RWPE2 (cell line): ENCODE measurements at regions not wholly inside any gene's neighbourhood (a gene's known extent, or its start where the extent isn't known, plus 50 kb on each side); places are given as distances from the start of the nearest gene placed in this dataset.
"Not testable (repeated sequence)": the region's sequence is repeated elsewhere in the genome, so short reads cannot be mapped to it uniquely, and the experiment has no call there.

Experiments
- ATAC-seq: fragments of 200-7000 bp; cut with Tn5 transposase; 3 replicates; pipeline ENCODE4 v1.9.1; 2021; ENCODE audit warnings: low read depth
- DNase-seq: peaks from one replicate; pipeline ENCODE4 v3.0.0-alpha.2; 2020; ENCODE audit warnings: low spot score
- H3K27ac ChIP-seq: fragments of 450-650 bp; 2 replicates; pipeline ENCODE4 v1.5.1; 2017; ENCODE audit warnings: mild to moderate bottlenecking; ENCODE audit not compliant: poor library complexity, severe bottlenecking
- H3K27me3 ChIP-seq: fragments of 250-450 bp; sonication (Bioruptor Pico); 2 replicates; pipeline ENCODE4 v1.5.1; 2021; ENCODE audit warnings: mild to moderate bottlenecking, moderate library complexity; ENCODE audit not compliant: insufficient read depth, poor library complexity, severe bottlenecking
- H3K36me3 ChIP-seq: fragments of 250-450 bp; sonication (Bioruptor Pico); 2 replicates; pipeline ENCODE4 v1.5.1; 2020; ENCODE audit warnings: low read depth, mild to moderate bottlenecking, moderate library complexity
- H3K4me1 ChIP-seq: fragments of 250-450 bp; sonication (Bioruptor Pico); 2 replicates; pipeline ENCODE4 v1.5.1; 2021; ENCODE audit warnings: mild to moderate bottlenecking, moderate library complexity; ENCODE audit not compliant: insufficient read depth, poor library complexity, severe bottlenecking
- H3K4me3 ChIP-seq: fragments of 250-450 bp; sonication (Bioruptor Pico); 2 replicates; pipeline ENCODE4 v1.5.1; 2021; ENCODE audit warnings: mild to moderate bottlenecking, moderate library complexity; ENCODE audit not compliant: severe bottlenecking
- H3K9me3 ChIP-seq: fragments of 250-450 bp; sonication (Bioruptor Pico); 2 replicates; pipeline ENCODE4 v1.5.1; 2021; ENCODE audit warnings: mild to moderate bottlenecking, moderate library complexity; ENCODE audit not compliant: severe bottlenecking
- CTCF ChIP-seq: fragments of 450-650 bp; IDR thresholded peaks from one replicate; pipeline ENCODE4 v1.5.1; 2017; ENCODE audit warnings: mild to moderate bottlenecking, moderate library complexity; ENCODE audit not compliant: poor library complexity, severe bottlenecking

DNA sequence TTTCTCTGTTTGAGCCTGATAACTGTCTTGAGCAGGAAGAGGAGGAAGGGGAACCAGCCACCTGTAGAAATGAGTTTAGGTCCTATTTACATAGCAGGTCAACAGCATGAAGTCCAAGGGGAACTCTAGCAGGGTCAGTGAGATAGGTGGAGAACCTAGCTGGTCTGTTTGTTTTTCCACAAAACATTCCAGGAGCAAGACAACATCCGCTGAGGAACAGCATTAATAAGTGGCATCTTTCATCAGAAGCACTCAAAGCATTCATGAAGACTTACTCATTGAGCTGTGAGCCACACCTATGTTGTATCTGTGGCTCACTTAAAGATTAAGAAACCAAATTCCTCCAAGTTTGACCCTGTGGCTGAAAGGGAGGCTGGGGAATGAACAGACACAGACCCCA is 115.9 kb downstream of the ACTBL2 start:
- peaks cover 27% of the 10 kb centered on the region for H3K4me1 ChIP-seq
- no peaks in the 10 kb centered on the region for H3K9me3 ChIP-seq
- ATAC-seq = peak; percentile 98
- no peaks in the 10 kb centered on the region for H3K27me3 ChIP-seq
- DNase-seq = no peak
- peak overlapping the region; percentile 69 for H3K27ac ChIP-seq
- TF ChIP-seq CTCF = no peak
- H3K36me3 ChIP-seq = no peaks in the 10 kb centered on the region
- no peak overlapping the region for H3K4me3 ChIP-seq

- Histone ChIP-seq H3K4me1 (peaks cover 27% of the 10 kb centered on the region), H3K36me3 (no peaks in the 10 kb centered on the region), H3K9me3 (no peaks in the 10 kb centered on the region), H3K27me3 (no peaks in the 10 kb centered on the region), H3K27ac (no peak overlapping the region), H3K4me3 (no peak overlapping the region)
- ATAC-seq = no peak
- DNase-seq = no peak
- TF ChIP-seq CTCF = no peak
Measured at GRCh38 chr5:57362951-57363350, 119.7 kb downstream of the ACTBL2 start.

DNA sequence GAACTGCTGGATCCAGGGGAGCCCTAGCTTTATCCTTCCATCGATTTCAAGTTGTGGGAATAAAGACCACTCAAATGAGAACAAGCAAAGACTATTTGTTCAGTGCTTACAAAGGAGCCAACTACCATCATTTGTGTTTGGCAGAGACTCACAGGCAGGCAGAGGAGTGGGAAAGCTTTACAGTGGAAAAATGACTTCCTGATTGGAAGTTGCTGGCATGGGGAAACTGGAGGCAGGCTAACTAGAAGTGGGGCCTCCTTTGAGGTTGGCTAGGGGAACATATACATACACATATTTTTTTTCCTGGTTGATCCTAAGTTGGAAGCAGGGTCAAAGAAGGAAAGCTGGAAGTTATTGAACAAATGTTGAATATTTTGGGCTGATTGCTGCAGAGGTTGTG is 121.7 kb downstream of the ACTBL2 start:
- Histone ChIP-seq H3K4me3 (no peak overlapping the region), H3K36me3 (no peaks in the 10 kb centered on the region), H3K27ac (no peak overlapping the region), H3K9me3 (no peaks in the 10 kb centered on the region), H3K27me3 (no peaks in the 10 kb centered on the region), H3K4me1 (peaks cover 6% of the 10 kb centered on the region)
- ATAC-seq = no peak
- no peak for TF ChIP-seq CTCF
- no peak for DNase-seq

GRCh38 chr5:57358796-57359592 is 123.6 kb downstream of the ACTBL2 start:
- no peak for DNase-seq
- Histone ChIP-seq H3K36me3 (no peaks in the 10 kb centered on the region), H3K4me3 (no peak overlapping the region), H3K27ac (no peak overlapping the region), H3K27me3 (no peaks in the 10 kb centered on the region), H3K9me3 (no peaks in the 10 kb centered on the region), H3K4me1 (no peaks in the 10 kb centered on the region)
- ATAC-seq = no peak
- no peak for TF ChIP-seq CTCF

DNA sequence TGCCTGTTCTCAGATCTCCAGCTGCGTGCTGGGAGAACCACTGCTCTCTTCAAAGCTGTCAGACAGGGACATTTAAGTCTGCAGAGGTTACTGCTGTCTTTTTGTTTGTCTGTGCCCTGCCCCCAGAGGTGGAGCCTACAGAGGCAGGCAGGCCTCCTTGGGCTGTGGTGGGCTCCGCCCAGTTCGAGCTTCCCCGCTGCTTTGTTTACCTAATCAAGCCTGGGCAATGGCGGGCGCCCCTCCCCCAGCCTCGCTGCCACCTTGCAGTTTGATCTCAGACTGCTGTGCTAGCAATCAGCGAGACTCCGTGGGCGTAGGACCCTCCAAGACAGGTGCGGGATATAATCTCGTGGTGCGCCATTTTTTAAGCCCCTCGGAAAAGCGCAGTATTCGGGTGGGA is 125.8 kb downstream of the ACTBL2 start:
- not testable (repeated sequence) for H3K27ac ChIP-seq, H3K4me3 ChIP-seq, H3K9me3 ChIP-seq, H3K4me1 ChIP-seq, ATAC-seq, H3K36me3 ChIP-seq, H3K27me3 ChIP-seq, DNase-seq
